GM10248 (cell line): ENCODE measurements at regions not wholly inside any gene's neighbourhood (a gene's known extent, or its start where the extent isn't known, plus 50 kb on each side); places are given as distances from the start of the nearest gene placed in this dataset.

Experiments used
- CTCF ChIA-PET: fragments of 300-600 bp; sonication (Branson Sonifier 250); formaldehyde crosslinking; extraction: SDS; loops from one replicate; lab custom pipeline; 2021; ENCODE audit warnings: antibody characterized with exemption; lab: Yijun Ruan, JAX
- POLR2A ChIA-PET: fragments of 350-650 bp; sonication (Branson Sonifier 250); formaldehyde crosslinking; extraction: SDS; loops from one replicate; lab custom pipeline; 2020; ENCODE audit warnings: antibody characterized with exemption; lab: Yijun Ruan, JAX
- DNase-seq: peaks from one replicate; pipeline ENCODE4 v3.0.0; 2012; ENCODE audit errors: extremely low spot score
- CTCF ChIP-seq: IDR thresholded peaks from 2 replicates; pipeline ENCODE4 v1.5.1; 2012; ENCODE audit warnings: mild to moderate bottlenecking, low read depth; ENCODE audit errors: extremely low read depth, missing control alignments, control extremely low read depth

GRCh38 chr16:47847220-47847970, 308.4 kb downstream of the ABCC12 start:
- no peak for TF ChIP-seq CTCF
- ChIA-PET CTCF (interaction anchor here (2.9 kb wide), 1 partner anchor 10 kb away, joined by 8 read pairs; no protein-coding TSS in a partner anchor), POLR2A (no interaction called here)
- DNase-seq, result no peak

GRCh38 chr16:47834485-47835024, 321.2 kb downstream of the ABCC12 start:
- CTCF ChIA-PET, result no interaction called here
- no peak for DNase-seq
- TF ChIP-seq CTCF, result no peak
- POLR2A ChIA-PET, result no interaction called here

- DNase-seq, result no peak
- ChIA-PET CTCF (no interaction called here), POLR2A (no interaction called here)
- TF ChIP-seq CTCF, result no peak
Measured at GRCh38 chr16:47833771-47834170, 322.0 kb downstream of the ABCC12 start.

- ChIA-PET CTCF (interaction anchor here (1.6 kb wide), 1 partner anchor 12 kb away, joined by 4 read pairs; no protein-coding TSS in a partner anchor), POLR2A (no interaction called here)
- TF ChIP-seq CTCF, result no peak
- no peak for DNase-seq
Measured at GRCh38 chr16:47829850-47830600, 325.8 kb downstream of the ABCC12 start.

GRCh38 chr16:47826070-47826469, 329.7 kb downstream of the ABCC12 start:
- ChIA-PET POLR2A (no interaction called here), CTCF (no interaction called here)
- TF ChIP-seq CTCF, result no peak
- DNase-seq, result no peak

GRCh38 chr16:47817048-47817447, 338.7 kb downstream of the ABCC12 start:
- POLR2A ChIA-PET, result no interaction called here
- DNase-seq, result no peak
- CTCF ChIA-PET, result interaction anchor here (1.5 kb wide), 1 partner anchor 17 kb away, joined by 3 read pairs; no protein-coding TSS in a partner anchor
- TF ChIP-seq CTCF, result no peak
